ENCODE measurements at regions not wholly inside any gene's neighbourhood (a gene's known extent, or its start where the extent isn't known, plus 50 kb on each side); places are given as distances from the start of the nearest gene placed in this dataset.

GRCh38 chr5:33260098-33260497, 180.7 kb upstream of the TARS1 start:
- POLR2A ChIA-PET = no interaction called here
- Histone ChIP-seq H4K20me1 (replicated peaks; ENCODE audit: control insufficient read depth, extremely low read depth, insufficient read depth, low read length) (no peaks in the 10 kb centered on the region), H3K4me1 (ENCODE audit: control insufficient read depth, extremely low read depth, insufficient read depth, low read length) (peaks cover 9% of the 10 kb centered on the region), H3K4me3 (replicated peaks in 1 of 3; ENCODE audit: insufficient read depth in 1 of 3, low read depth in 1 of 3, low read length in 3 of 3) (no peak overlapping the region), H2AFZ (ENCODE audit: low read depth, low read length) (no peak overlapping the region), H3K9me1 (replicated peaks; ENCODE audit: control insufficient read depth, extremely low read depth, insufficient read depth, low read length) (no peaks in the 10 kb centered on the region), H3K9ac (replicated peaks; ENCODE audit: extremely low read depth, insufficient read depth, low read length) (no peak overlapping the region), H3K4me2 (ENCODE audit: insufficient read depth, low read length) (no peak overlapping the region), H3K9me3 (replicated peaks; ENCODE audit: control insufficient read depth, insufficient read depth, low read length) (no peaks in the 10 kb centered on the region), H3K27me3 (ENCODE audit: control insufficient read depth in 2 of 2, insufficient read depth in 2 of 2, low read length in 2 of 2) (no peaks in the 10 kb centered on the region), H3K36me3 (ENCODE audit: control insufficient read depth in 2 of 2, extremely low read depth in 1 of 2, insufficient read depth in 2 of 2, low read length in 2 of 2) (no peaks in the 10 kb centered on the region), H3K27ac (ENCODE audit: insufficient read depth, low read depth, low read length) (no peak overlapping the region), H3K79me2 (ENCODE audit: control insufficient read depth, insufficient read depth, low read length) (no peaks in the 10 kb centered on the region)
- CTCF ChIA-PET = interaction anchor here (1.2 kb wide), 1 partner anchor 11 kb away, joined by 3 read pairs; no protein-coding TSS in a partner anchor
- no TSS peak for BruUV-seq (replicated peaks)
- FAIRE-seq = no peak
- TF ChIP-seq FOS (IDR thresholded peaks at IDR 0.05; ENCODE audit: borderline replicate concordance, insufficient read depth, low read length) (peak; percentile 4), CTCF (IDR thresholded peaks at IDR 0.05; ENCODE audit: extremely low read depth in 1 of 2, insufficient read depth in 1 of 2, low read depth in 1 of 2, low read length in 2 of 2) (no peak), EZH2 (IDR thresholded peaks at IDR 0.05; ENCODE audit: borderline replicate concordance, low read depth, low read length, severe bottlenecking) (no peak)
- no peak for DNase-seq (ENCODE audit: low read depth, low spot score)
- intact Hi-C loops (cut with micrococcal nuclease) = no loop called here
- dilution Hi-C loops (cut with MboI; ENCODE audit: extremely low pct_ligation_motif_present, low sequenced_read_pairs) = no loop called here

GRCh38 chr5:33261305-33261704, 179.5 kb upstream of the TARS1 start:
- FAIRE-seq = peak; percentile 28
- dilution Hi-C loops (cut with MboI; ENCODE audit: extremely low pct_ligation_motif_present, low sequenced_read_pairs) = no loop called here
- H3K4me2 ChIP-seq (ENCODE audit: insufficient read depth, low read length) = peak overlapping the region; percentile 35
- H3K27me3 ChIP-seq (ENCODE audit: control insufficient read depth in 2 of 2, insufficient read depth in 2 of 2, low read length in 2 of 2) = no peaks in the 10 kb centered on the region
- ChIA-PET CTCF (no interaction called here), POLR2A (no interaction called here)
- no peak for TF ChIP-seq MYC (IDR thresholded peaks at IDR 0.05; ENCODE audit: low read depth, low read length)
- TF ChIP-seq JUN (IDR thresholded peaks at IDR 0.05; ENCODE audit: borderline replicate concordance, insufficient read depth, insufficient read length, low read depth) = peak; percentile 46
- TF ChIP-seq FOS (IDR thresholded peaks at IDR 0.05; ENCODE audit: borderline replicate concordance, insufficient read depth, low read length) = peak; percentile 74
- H3K9ac ChIP-seq (replicated peaks; ENCODE audit: extremely low read depth, insufficient read depth, low read length) = no peak overlapping the region
- peak overlapping the region; percentile 7 for H2AFZ ChIP-seq (ENCODE audit: low read depth, low read length)
- H3K27ac ChIP-seq (ENCODE audit: insufficient read depth, low read depth, low read length) = no peak overlapping the region
- no peaks in the 10 kb centered on the region for H3K79me2 ChIP-seq (ENCODE audit: control insufficient read depth, insufficient read depth, low read length)
- H3K9me3 ChIP-seq (replicated peaks; ENCODE audit: control insufficient read depth, insufficient read depth, low read length) = no peaks in the 10 kb centered on the region
- H3K4me1 ChIP-seq (ENCODE audit: control insufficient read depth, extremely low read depth, insufficient read depth, low read length) = peaks cover 9% of the 10 kb centered on the region
- DNase-seq (ENCODE audit: low read depth, low spot score) = peak; percentile 64
- intact Hi-C loops (cut with micrococcal nuclease) = no loop called here
- no peak overlapping the region for H3K4me3 ChIP-seq (replicated peaks in 1 of 3; ENCODE audit: insufficient read depth in 1 of 3, low read depth in 1 of 3, low read length in 3 of 3)
- no peaks in the 10 kb centered on the region for H4K20me1 ChIP-seq (replicated peaks; ENCODE audit: control insufficient read depth, extremely low read depth, insufficient read depth, low read length)
- H3K9me1 ChIP-seq (replicated peaks; ENCODE audit: control insufficient read depth, extremely low read depth, insufficient read depth, low read length) = no peaks in the 10 kb centered on the region
- BruUV-seq (replicated peaks) = no TSS peak
- no peaks in the 10 kb centered on the region for H3K36me3 ChIP-seq (ENCODE audit: control insufficient read depth in 2 of 2, extremely low read depth in 1 of 2, insufficient read depth in 2 of 2, low read length in 2 of 2)

Data from endothelial cell of umbilical vein (primary cell).